ENCODE measurements at regions not wholly inside any gene's neighbourhood (a gene's known extent, or its start where the extent isn't known, plus 50 kb on each side); places are given as distances from the start of the nearest gene placed in this dataset.

- no peak for TF ChIP-seq CTCF (IDR thresholded peaks at IDR 0.05; ENCODE audit: low read depth, low read length)
- TF ChIP-seq EZH2phosphoT487 (IDR thresholded peaks at IDR 0.05; ENCODE audit: low read depth), result no peak
- Histone ChIP-seq H3K9ac (ENCODE audit: low read length) (no peak overlapping the region), H3K27me3 (ENCODE audit: low read depth, low read length) (no peaks in the 10 kb centered on the region), H3K4me1 (ENCODE audit: low read length) (no peaks in the 10 kb centered on the region), H3K4me3 (ENCODE audit: low read length) (no peak overlapping the region), H3K4me2 (ENCODE audit: low read length) (no peak overlapping the region), H3K36me3 (replicated peaks; ENCODE audit: low read depth, low read length) (no peaks in the 10 kb centered on the region), H3K9me3 (ENCODE audit: insufficient read depth, low read length) (no peaks in the 10 kb centered on the region), H2AFZ (ENCODE audit: low read depth, low read length) (no peak overlapping the region), H4K20me1 (ENCODE audit: insufficient read depth, low read length) (no peaks in the 10 kb centered on the region), H3K79me2 (ENCODE audit: low read length) (no peaks in the 10 kb centered on the region), H3K27ac (ENCODE audit: low read length) (no peak overlapping the region)
Observed at GRCh38 chr11:96798445-96798844, 408.6 kb downstream of the JRKL start.

- Histone ChIP-seq H3K79me2 (ENCODE audit: low read length) (no peaks in the 10 kb centered on the region), H4K20me1 (ENCODE audit: insufficient read depth, low read length) (no peaks in the 10 kb centered on the region), H3K27me3 (ENCODE audit: low read depth, low read length) (no peaks in the 10 kb centered on the region), H3K4me2 (ENCODE audit: low read length) (no peak overlapping the region), H3K4me3 (ENCODE audit: low read length) (no peak overlapping the region), H3K4me1 (ENCODE audit: low read length) (no peaks in the 10 kb centered on the region), H2AFZ (ENCODE audit: low read depth, low read length) (no peak overlapping the region), H3K27ac (ENCODE audit: low read length) (no peak overlapping the region), H3K36me3 (replicated peaks; ENCODE audit: low read depth, low read length) (no peaks in the 10 kb centered on the region), H3K9me3 (ENCODE audit: insufficient read depth, low read length) (no peaks in the 10 kb centered on the region), H3K9ac (ENCODE audit: low read length) (no peak overlapping the region)
- TF ChIP-seq CTCF (IDR thresholded peaks at IDR 0.05; ENCODE audit: low read depth, low read length), result no peak
- no peak for TF ChIP-seq EZH2phosphoT487 (IDR thresholded peaks at IDR 0.05; ENCODE audit: low read depth)
Observed at GRCh38 chr11:96815236-96815635, 425.4 kb downstream of the JRKL start.

GRCh38 chr11:96817482-96818399 is 427.9 kb downstream of the JRKL start:
- Histone ChIP-seq H3K9me3 (ENCODE audit: insufficient read depth, low read length) (no peaks in the 10 kb centered on the region), H3K36me3 (replicated peaks; ENCODE audit: low read depth, low read length) (no peaks in the 10 kb centered on the region), H3K4me1 (ENCODE audit: low read length) (no peaks in the 10 kb centered on the region), H3K27me3 (ENCODE audit: low read depth, low read length) (no peaks in the 10 kb centered on the region), H3K4me3 (ENCODE audit: low read length) (no peak overlapping the region), H3K9ac (ENCODE audit: low read length) (no peak overlapping the region), H3K79me2 (ENCODE audit: low read length) (no peaks in the 10 kb centered on the region), H3K4me2 (ENCODE audit: low read length) (no peak overlapping the region), H2AFZ (ENCODE audit: low read depth, low read length) (no peak overlapping the region), H4K20me1 (ENCODE audit: insufficient read depth, low read length) (no peaks in the 10 kb centered on the region), H3K27ac (ENCODE audit: low read length) (no peak overlapping the region)
- TF ChIP-seq EZH2phosphoT487 (IDR thresholded peaks at IDR 0.05; ENCODE audit: low read depth), result no peak
- TF ChIP-seq CTCF (IDR thresholded peaks at IDR 0.05; ENCODE audit: low read depth, low read length), result no peak

GRCh38 chr11:96827164-96827563 is 437.4 kb downstream of the JRKL start:
- H3K4me1 ChIP-seq (ENCODE audit: low read length), result no peaks in the 10 kb centered on the region
- TF ChIP-seq CTCF (IDR thresholded peaks at IDR 0.05; ENCODE audit: low read depth, low read length), result no peak
- TF ChIP-seq EZH2phosphoT487 (IDR thresholded peaks at IDR 0.05; ENCODE audit: low read depth), result no peak
- H4K20me1 ChIP-seq (ENCODE audit: insufficient read depth, low read length), result no peaks in the 10 kb centered on the region
- H3K9me3 ChIP-seq (ENCODE audit: insufficient read depth, low read length), result no peaks in the 10 kb centered on the region
- H2AFZ ChIP-seq (ENCODE audit: low read depth, low read length), result no peak overlapping the region
- H3K4me2 ChIP-seq (ENCODE audit: low read length), result no peak overlapping the region
- no peak overlapping the region for H3K4me3 ChIP-seq (ENCODE audit: low read length)
- H3K79me2 ChIP-seq (ENCODE audit: low read length), result no peaks in the 10 kb centered on the region
- H3K36me3 ChIP-seq (replicated peaks; ENCODE audit: low read depth, low read length), result no peaks in the 10 kb centered on the region
- no peak overlapping the region for H3K27ac ChIP-seq (ENCODE audit: low read length)
- no peak overlapping the region for H3K9ac ChIP-seq (ENCODE audit: low read length)
- H3K27me3 ChIP-seq (ENCODE audit: low read depth, low read length), result no peaks in the 10 kb centered on the region

Data from OCI-LY3 (cell line).